GM12864 (cell line): ENCODE measurements at regions not wholly inside any gene's neighbourhood (a gene's known extent, or its start where the extent isn't known, plus 50 kb on each side); places are given as distances from the start of the nearest gene placed in this dataset.
"Not testable (repeated sequence)": the region's sequence is repeated elsewhere in the genome, so short reads cannot be mapped to it uniquely, and the experiment has no call there.

ENCODE experiments used
- DNase-seq: peaks from one replicate; pipeline ENCODE4 v3.0.0-alpha.2; 2011; ENCODE audit warnings: low read depth
- H3K4me3 ChIP-seq: 2 replicates; pipeline ENCODE4 v1.5.1; 2011; ENCODE audit warnings: mild to moderate bottlenecking, low read depth, low read length, control low read depth
- TF ChIP-seq, protein P1 (sequence below): IDR thresholded peaks from 2 replicates; pipeline ENCODE4 v1.5.1; 2011; ENCODE audit warnings: low read depth, mild to moderate bottlenecking, moderate library complexity, low read length, control low read depth, inconsistent platforms; ENCODE audit errors: missing control alignments

- no peak overlapping the region for H3K4me3 ChIP-seq
- TF ChIP-seq, protein P1, sequence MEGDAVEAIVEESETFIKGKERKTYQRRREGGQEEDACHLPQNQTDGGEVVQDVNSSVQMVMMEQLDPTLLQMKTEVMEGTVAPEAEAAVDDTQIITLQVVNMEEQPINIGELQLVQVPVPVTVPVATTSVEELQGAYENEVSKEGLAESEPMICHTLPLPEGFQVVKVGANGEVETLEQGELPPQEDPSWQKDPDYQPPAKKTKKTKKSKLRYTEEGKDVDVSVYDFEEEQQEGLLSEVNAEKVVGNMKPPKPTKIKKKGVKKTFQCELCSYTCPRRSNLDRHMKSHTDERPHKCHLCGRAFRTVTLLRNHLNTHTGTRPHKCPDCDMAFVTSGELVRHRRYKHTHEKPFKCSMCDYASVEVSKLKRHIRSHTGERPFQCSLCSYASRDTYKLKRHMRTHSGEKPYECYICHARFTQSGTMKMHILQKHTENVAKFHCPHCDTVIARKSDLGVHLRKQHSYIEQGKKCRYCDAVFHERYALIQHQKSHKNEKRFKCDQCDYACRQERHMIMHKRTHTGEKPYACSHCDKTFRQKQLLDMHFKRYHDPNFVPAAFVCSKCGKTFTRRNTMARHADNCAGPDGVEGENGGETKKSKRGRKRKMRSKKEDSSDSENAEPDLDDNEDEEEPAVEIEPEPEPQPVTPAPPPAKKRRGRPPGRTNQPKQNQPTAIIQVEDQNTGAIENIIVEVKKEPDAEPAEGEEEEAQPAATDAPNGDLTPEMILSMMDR = no peak
- DNase-seq = no peak
Observed at GRCh38 chr10:21368728-21369425, 156.6 kb downstream of the SKIDA1 start.

DNA sequence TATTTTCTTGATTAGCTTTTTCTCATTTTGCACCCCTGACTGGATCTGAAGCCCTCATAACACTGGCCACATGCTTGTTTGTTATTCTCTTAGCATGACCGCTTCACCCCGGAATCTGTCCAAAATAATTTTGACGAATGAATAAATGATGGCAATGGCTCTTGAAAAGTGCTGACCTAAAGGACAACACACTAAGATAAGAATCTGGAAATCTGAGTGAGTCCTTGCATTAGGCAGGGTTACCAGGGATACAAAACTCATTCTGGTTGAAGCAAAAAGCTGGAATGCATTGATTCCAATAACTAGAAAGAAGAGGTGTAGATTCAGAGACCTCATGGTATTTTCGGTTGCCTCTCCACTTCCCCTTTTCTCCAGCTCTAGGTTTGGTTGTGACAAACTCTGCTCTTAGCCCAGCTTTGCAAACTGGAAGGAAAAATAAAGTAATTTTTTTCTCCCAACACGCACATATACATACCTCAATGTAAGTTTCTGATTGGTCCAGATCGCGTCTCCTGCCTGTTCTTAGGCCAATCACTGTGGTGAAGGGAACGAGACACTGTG is 157.4 kb downstream of the SKIDA1 start:
- TF ChIP-seq, protein P1 = no peak
- H3K4me3 ChIP-seq = no peak overlapping the region
- DNase-seq = no peak

DNA sequence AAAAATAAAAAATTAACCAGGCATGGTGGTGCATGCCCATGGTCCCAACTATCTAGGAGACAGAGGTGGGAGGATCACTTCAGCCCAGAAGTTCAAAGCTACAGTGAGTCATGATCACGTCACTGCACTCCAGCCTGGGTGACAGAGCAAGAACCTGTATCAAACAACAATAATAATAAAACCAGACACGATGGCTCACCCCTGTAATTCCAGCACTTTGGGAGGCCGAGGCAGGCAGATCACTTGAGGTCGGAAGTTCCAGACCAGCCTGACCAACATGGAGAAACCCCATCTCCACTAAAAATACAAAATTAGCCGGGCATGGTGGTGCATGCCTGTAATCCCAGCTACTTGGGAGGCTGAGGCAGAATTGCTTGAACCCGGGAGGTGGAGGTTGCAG is 159.4 kb downstream of the SKIDA1 start:
- H3K4me3 ChIP-seq, DNase-seq: not testable (repeated sequence)

- TF ChIP-seq, protein P1 = no peak
- no peak overlapping the region for H3K4me3 ChIP-seq
- no peak for DNase-seq
Observed at GRCh38 chr10:21364196-21365114, 161.0 kb downstream of the SKIDA1 start.

DNA sequence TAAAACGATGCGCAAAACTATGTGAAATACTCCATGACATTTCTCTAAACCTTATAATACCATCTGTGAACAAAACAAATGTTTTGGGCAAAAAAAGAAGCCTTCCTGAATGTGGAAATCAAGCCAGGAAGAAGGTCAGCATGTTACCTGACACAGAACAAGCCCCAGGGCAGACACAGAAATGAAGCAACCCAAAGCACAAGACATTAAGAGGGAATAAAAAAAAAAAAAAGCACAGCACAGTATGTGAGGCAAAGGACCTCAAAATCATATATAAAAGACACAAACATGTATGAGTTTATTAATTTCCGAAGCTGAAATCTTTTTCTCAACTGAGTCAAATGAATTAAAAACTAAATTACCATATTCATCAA is 161.8 kb downstream of the SKIDA1 start:
- no peak overlapping the region for H3K4me3 ChIP-seq
- DNase-seq = no peak
- TF ChIP-seq, protein P1 = no peak

DNA sequence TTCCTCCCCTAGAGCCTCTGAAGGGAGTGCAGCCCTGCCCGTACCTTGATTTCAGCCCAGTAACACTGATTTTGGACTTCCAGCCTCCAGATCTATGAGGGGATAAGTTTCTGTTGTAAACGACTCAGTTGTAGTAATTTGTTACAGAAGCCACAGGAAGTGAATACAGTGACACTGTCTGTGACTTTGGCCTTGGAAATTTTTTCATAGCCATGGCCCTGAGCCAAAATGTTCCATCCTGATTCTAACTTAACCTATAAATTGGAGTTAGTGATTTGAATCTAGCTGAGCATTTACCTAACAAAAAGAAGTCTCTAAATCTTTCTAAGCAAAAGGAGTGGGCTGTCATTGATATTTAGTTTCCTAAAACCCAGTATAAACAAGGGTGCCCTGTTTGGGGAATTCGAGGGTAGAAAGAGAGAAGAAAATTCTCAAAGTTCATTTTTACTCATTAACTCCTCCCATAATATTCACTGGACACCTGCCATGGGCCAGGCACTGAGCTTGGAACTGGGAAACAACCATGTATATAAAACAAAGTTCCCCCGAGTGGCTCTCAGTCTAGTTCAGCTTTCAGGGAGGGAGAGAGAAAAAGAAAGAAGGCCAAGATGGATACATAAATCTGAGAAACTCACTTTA is 162.3 kb downstream of the SKIDA1 start:
- no peak overlapping the region for H3K4me3 ChIP-seq
- TF ChIP-seq, protein P1 = no peak
- DNase-seq = no peak

GRCh38 chr10:21359202-21359601 is 166.3 kb downstream of the SKIDA1 start:
- TF ChIP-seq, protein P1 = no peak
- no peak for DNase-seq
- H3K4me3 ChIP-seq = no peak overlapping the region
